NCI-H1694 (cell line): ENCODE measurements at regions not wholly inside any gene's neighbourhood (a gene's known extent, or its start where the extent isn't known, plus 50 kb on each side); places are given as distances from the start of the nearest gene placed in this dataset.
"Not testable (repeated sequence)": the region's sequence is repeated elsewhere in the genome, so short reads cannot be mapped to it uniquely, and the experiment has no call there.

ENCODE experiments used
- DNase-seq: peaks from one replicate; lab custom pipeline; 2025; lab: John Stamatoyannopoulos, UW

- no peak for DNase-seq
Observed at GRCh38 chr2:131584380-131584779, 56.7 kb downstream of the CCDC74A start.

- no peak for DNase-seq
Observed at GRCh38 chr2:131584940-131585339, 57.3 kb downstream of the CCDC74A start.

- DNase-seq = no peak
Observed at GRCh38 chr2:131588152-131588873, 60.6 kb downstream of the CCDC74A start.

GRCh38 chr2:131589126-131589525 is 61.4 kb downstream of the CCDC74A start:
- not testable (repeated sequence) for DNase-seq

GRCh38 chr2:131590366-131590765 is 62.7 kb downstream of the CCDC74A start:
- no peak for DNase-seq

- no peak for DNase-seq
Observed at GRCh38 chr2:131590896-131591295, 63.2 kb downstream of the CCDC74A start.

GRCh38 chr2:131596561-131596960 is 68.9 kb downstream of the CCDC74A start:
- DNase-seq = not testable (repeated sequence)

GRCh38 chr2:131602444-131602843 is 74.8 kb downstream of the CCDC74A start:
- not testable (repeated sequence) for DNase-seq

- not testable (repeated sequence) for DNase-seq
Observed at GRCh38 chr2:131604652-131605051, 77.0 kb downstream of the CCDC74A start.

GRCh38 chr2:131606366-131606765 is 78.7 kb downstream of the CCDC74A start:
- not testable (repeated sequence) for DNase-seq

- not testable (repeated sequence) for DNase-seq
Observed at GRCh38 chr2:131607056-131607455, 79.4 kb downstream of the CCDC74A start.

- DNase-seq = not testable (repeated sequence)
Observed at GRCh38 chr2:131614539-131614938, 86.9 kb downstream of the CCDC74A start.

- DNase-seq = not testable (repeated sequence)
Observed at GRCh38 chr2:131618320-131618719, 90.6 kb downstream of the CCDC74A start.

- not testable (repeated sequence) for DNase-seq
Observed at GRCh38 chr2:131622874-131623273, 95.2 kb downstream of the CCDC74A start.

GRCh38 chr2:131626011-131626410 is 98.3 kb downstream of the CCDC74A start:
- not testable (repeated sequence) for DNase-seq

GRCh38 chr2:131626565-131626964 is 98.9 kb downstream of the CCDC74A start:
- DNase-seq = not testable (repeated sequence)

GRCh38 chr2:131627777-131628176 is 100.1 kb downstream of the CCDC74A start:
- DNase-seq = not testable (repeated sequence)

- not testable (repeated sequence) for DNase-seq
Observed at GRCh38 chr2:131631648-131632047, 104.0 kb downstream of the CCDC74A start.

GRCh38 chr2:131633405-131633804 is 105.7 kb downstream of the CCDC74A start:
- DNase-seq = not testable (repeated sequence)

- DNase-seq = not testable (repeated sequence)
Observed at GRCh38 chr2:131633827-131634695, 106.4 kb downstream of the CCDC74A start.

GRCh38 chr2:131635611-131636010 is 107.9 kb downstream of the CCDC74A start:
- no peak for DNase-seq

GRCh38 chr2:131636704-131637308 is 109.1 kb downstream of the CCDC74A start:
- DNase-seq = not testable (repeated sequence)
